Brain microvascular endothelial cell (primary cell): ENCODE measurements at regions not wholly inside any gene's neighbourhood (a gene's known extent, or its start where the extent isn't known, plus 50 kb on each side); places are given as distances from the start of the nearest gene placed in this dataset.

ENCODE experiments used
- DNase-seq: peaks from one replicate; pipeline ENCODE4 v3.0.0-alpha.2; 2020
- H3K27ac ChIP-seq: fragments of 250-450 bp; sonication (Bioruptor Pico); 2 replicates; pipeline ENCODE4 v1.5.1; 2020; ENCODE audit warnings: mild to moderate bottlenecking, moderate library complexity
- H3K27me3 ChIP-seq: fragments of 250-450 bp; sonication (Bioruptor Pico); replicated peaks from 2 replicates; pipeline ENCODE4 v1.5.1; 2020; ENCODE audit warnings: mild to moderate bottlenecking
- H3K36me3 ChIP-seq: fragments of 250-450 bp; sonication (Bioruptor Pico); replicated peaks from 2 replicates; pipeline ENCODE4 v1.5.1; 2020; ENCODE audit warnings: mild to moderate bottlenecking
- H3K4me3 ChIP-seq: 2 replicates; pipeline ENCODE4 v1.5.1; 2011; ENCODE audit warnings: low read depth, mild to moderate bottlenecking, control low read depth, low read length, moderate library complexity
- in situ Hi-C: cut with HindIII; loops from 2 replicates; pipeline ENCODE4 v1.10.0; 2017; ENCODE audit warnings: low sequenced_read_pairs, low pct_ligation_motif_present
- TF ChIP-seq, protein P1 (sequence below): IDR thresholded peaks from 2 replicates; pipeline ENCODE4 v1.5.1; 2011; ENCODE audit warnings: low read depth, mild to moderate bottlenecking, moderate library complexity, low read length, control low read depth, inconsistent platforms; ENCODE audit errors: missing control alignments

DNA sequence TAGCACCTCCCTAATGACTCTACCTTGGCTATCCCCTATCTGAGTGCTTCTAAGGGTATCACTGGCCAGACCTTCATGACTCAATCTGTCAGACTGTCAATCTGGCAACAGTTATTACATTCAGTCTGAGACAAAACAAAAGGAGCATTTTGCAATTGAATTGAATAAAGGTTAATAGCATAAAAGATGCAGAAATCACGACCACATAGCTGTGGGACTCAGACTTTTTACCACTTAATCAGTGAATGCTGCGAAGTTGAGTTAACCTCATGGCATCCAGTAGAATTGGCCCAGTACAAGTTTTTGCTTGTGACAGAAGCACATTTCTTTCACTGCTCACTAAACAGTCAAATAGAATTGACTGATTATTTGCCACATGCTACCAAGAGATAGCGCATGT, 480.7 kb upstream of the DPPA4 start:
- in situ Hi-C loops = no loop called here

DNA sequence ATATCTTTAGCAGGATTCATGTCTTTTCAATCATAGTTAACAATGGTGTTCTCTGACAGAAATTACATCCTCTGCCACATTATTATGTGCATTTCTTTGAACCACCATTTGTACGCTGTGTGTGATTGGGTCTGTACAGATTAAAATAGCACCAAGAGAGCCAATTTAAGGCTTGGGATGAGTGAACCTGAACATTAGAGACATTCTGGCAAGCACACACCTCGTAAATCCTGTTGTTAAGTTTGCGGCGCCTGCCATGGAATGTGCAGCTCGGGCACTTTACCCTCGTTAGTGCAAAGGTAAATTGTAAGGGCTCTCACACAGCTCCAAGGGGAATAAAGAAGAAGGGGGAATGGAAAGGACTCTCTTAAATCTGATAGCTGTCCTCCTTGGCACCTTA, 482.4 kb upstream of the DPPA4 start:
- H3K4me3 ChIP-seq = no peak overlapping the region
- in situ Hi-C loops = no loop called here
- no peaks in the 10 kb centered on the region for H3K27me3 ChIP-seq
- no peak for DNase-seq
- H3K27ac ChIP-seq = no peak overlapping the region
- TF ChIP-seq, protein P1, sequence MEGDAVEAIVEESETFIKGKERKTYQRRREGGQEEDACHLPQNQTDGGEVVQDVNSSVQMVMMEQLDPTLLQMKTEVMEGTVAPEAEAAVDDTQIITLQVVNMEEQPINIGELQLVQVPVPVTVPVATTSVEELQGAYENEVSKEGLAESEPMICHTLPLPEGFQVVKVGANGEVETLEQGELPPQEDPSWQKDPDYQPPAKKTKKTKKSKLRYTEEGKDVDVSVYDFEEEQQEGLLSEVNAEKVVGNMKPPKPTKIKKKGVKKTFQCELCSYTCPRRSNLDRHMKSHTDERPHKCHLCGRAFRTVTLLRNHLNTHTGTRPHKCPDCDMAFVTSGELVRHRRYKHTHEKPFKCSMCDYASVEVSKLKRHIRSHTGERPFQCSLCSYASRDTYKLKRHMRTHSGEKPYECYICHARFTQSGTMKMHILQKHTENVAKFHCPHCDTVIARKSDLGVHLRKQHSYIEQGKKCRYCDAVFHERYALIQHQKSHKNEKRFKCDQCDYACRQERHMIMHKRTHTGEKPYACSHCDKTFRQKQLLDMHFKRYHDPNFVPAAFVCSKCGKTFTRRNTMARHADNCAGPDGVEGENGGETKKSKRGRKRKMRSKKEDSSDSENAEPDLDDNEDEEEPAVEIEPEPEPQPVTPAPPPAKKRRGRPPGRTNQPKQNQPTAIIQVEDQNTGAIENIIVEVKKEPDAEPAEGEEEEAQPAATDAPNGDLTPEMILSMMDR = no peak
- no peaks in the 10 kb centered on the region for H3K36me3 ChIP-seq

More for the DNA sequence above, 480.7 kb upstream of the DPPA4 start:
- TF ChIP-seq, protein P1 = no peak
- no peak overlapping the region for H3K4me3 ChIP-seq
- no peaks in the 10 kb centered on the region for H3K36me3 ChIP-seq
- H3K27ac ChIP-seq = no peak overlapping the region
- no peaks in the 10 kb centered on the region for H3K27me3 ChIP-seq
- DNase-seq = no peak

DNA sequence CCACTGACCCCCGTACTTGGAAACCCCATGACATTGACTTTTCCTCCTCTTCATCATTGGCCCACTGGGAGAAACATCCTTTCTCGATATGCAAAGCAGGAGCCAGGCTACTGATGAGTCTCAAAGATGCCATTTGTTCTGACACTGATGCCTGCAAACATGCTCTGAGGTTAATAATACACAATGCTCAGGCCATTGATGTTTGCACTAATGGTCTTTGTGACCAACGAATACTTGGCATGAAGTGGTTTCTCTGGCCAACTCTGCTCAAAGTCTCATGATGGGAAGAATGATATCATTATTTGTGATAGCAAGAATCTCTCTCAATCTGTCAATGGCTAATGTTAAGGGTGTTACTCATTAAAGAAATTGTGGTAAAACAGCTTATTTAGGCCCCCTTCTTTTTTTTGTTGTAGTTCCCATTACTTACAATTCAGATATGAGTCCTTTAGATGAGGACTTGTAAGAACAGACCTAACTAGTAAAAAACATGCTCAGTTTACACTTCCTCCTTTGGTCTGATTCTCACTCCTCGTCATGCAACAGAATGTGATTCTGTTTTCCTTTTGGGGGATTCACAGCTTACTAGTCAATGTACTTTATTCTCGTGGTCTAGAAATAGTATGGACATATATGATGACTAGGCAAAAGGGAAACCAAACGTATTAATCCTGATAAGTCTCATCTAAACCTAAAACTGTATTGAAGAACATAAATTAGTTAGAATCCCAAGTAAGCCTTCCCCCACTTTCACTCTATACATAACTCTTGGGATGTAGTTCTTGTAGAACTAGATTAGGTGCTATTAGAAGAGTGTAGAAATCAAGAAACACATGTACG, 488.8 kb upstream of the DPPA4 start:
- H3K36me3 ChIP-seq = no peaks in the 10 kb centered on the region
- no peaks in the 10 kb centered on the region for H3K27me3 ChIP-seq
- H3K4me3 ChIP-seq = no peak overlapping the region
- DNase-seq = no peak
- TF ChIP-seq, protein P1 = no peak
- in situ Hi-C loops = no loop called here
- no peak overlapping the region for H3K27ac ChIP-seq

DNA sequence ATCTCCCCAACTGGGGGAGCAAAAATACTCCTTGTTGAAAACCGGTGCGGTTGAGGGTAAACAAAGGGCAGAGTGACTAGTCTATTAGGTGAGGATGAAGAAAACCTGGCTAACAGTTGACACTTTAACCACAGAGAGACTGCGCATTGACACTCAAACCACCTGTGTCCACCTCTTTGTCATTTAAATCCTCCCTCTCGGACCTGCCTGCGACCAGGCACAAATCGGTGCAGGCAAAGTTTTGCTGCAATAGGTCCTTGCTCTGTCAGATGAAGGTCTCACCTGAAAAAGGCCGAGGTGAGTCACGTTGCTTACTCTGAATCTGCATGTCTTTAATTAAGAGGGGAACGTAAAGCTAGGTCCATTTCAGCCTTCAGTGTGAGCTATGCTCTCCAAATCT, 494.1 kb upstream of the DPPA4 start:
- in situ Hi-C loops = no loop called here
- Histone ChIP-seq H3K4me3 (no peak overlapping the region), H3K27me3 (no peaks in the 10 kb centered on the region), H3K27ac (no peak overlapping the region), H3K36me3 (no peaks in the 10 kb centered on the region)
- no peak for DNase-seq
- TF ChIP-seq, protein P1 = no peak

DNA sequence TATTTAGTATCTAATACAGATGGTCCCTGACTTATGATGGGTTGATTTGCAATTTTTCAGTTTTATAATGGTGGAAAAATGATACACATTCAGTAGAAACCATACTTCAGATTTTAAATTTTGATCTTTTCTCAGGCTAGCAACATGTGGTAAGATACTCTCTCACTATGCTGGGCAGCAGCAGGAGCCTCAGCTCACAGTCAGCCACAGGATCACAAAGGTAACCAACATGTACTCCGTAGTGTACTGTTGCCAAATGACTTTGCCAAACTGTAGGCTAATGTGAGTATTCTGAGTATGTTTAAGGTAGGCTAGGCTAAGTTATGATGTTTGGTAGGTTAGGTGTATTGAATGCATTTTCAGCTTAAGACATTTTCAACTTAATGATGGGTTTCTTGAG, 498.6 kb upstream of the DPPA4 start:
- no peak for DNase-seq
- no peaks in the 10 kb centered on the region for H3K36me3 ChIP-seq
- no peak overlapping the region for H3K27ac ChIP-seq
- H3K4me3 ChIP-seq = no peak overlapping the region
- no peaks in the 10 kb centered on the region for H3K27me3 ChIP-seq
- in situ Hi-C loops = no loop called here
- TF ChIP-seq, protein P1 = no peak

DNA sequence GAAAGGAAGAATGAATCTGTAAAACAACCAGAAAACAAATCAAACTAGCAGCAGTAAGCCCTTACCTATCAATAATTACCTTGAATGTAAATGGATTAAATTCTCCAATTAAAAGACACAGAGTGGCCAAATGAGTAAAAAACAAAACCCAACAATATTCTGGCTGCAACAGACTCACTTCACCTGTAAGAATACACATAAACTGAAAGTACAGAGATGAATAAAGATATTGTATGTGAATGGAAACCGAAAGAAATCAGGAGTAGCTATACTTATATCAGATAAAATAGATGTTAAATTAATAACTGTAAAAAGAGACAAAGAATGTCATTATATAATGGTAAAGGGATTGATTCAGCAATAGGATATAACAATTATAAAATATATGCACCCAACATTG, 514.5 kb upstream of the DPPA4 start:
- in situ Hi-C loops = no loop called here
- DNase-seq = no peak
- Histone ChIP-seq H3K36me3 (no peaks in the 10 kb centered on the region), H3K27me3 (no peaks in the 10 kb centered on the region), H3K27ac (no peak overlapping the region), H3K4me3 (no peak overlapping the region)
- TF ChIP-seq, protein P1 = no peak
